ENCODE measurements at regions not wholly inside any gene's neighbourhood (a gene's known extent, or its start where the extent isn't known, plus 50 kb on each side); places are given as distances from the start of the nearest gene placed in this dataset.
"Not testable (repeated sequence)": the region's sequence is repeated elsewhere in the genome, so short reads cannot be mapped to it uniquely, and the experiment has no call there.

GRCh38 chr22:48622891-48623545 is 1204.7 kb downstream of the BRD1 start:
- no peak for DNase-seq (ENCODE audit: low read depth, low spot score)
- no peak overlapping the region for H3K4me3 ChIP-seq (ENCODE audit: low read length)

DNA sequence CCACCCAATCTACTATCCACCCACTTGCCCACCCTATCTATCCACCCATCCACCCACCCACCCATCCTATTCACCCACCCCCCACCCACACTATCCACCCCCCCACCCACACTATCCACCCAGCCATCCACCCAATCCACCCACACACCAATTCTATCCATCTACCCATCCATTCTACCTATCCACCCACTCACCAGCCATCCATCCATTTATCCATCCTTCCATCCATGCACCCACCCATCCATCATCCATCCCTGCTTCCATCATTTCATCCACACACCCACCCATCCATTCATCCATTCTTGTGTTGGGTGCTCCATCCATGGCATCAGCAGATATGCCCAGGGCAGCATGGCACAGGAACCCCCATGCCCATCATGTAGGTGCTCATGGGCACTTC is 1206.6 kb downstream of the BRD1 start:
- no peak overlapping the region for H3K4me3 ChIP-seq (ENCODE audit: low read length)
- no peak for DNase-seq (ENCODE audit: low read depth, low spot score)

GRCh38 chr22:48620460-48620859 is 1207.2 kb downstream of the BRD1 start:
- not testable (repeated sequence) for DNase-seq (ENCODE audit: low read depth, low spot score)

DNA sequence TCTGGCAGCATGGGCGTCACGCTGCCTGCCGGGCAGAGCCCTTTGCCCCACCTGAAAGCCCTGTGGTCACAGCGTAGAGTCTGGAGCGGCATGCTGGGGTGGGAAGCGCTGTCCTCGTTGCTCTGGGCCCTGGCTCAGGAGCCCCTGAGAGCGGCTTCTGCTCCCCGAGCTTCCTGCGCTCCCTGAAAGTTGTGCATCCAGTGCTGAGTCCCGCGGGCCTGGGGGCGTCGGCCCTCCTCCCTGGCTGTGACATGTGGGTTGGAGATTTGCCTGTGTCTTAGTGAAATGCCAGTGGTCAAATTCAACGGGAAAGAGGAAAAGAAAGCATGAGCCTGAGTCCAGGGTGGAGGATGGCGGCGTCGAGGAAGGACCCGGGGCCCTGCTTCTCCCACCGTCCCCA is 1208.0 kb downstream of the BRD1 start:
- H3K4me3 ChIP-seq (ENCODE audit: low read length): no peak overlapping the region
- no peak for DNase-seq (ENCODE audit: low read depth, low spot score)

More at GRCh38 chr22:48620460-48620859, 1207.2 kb downstream of the BRD1 start:
- H3K4me3 ChIP-seq (ENCODE audit: low read length): not testable (repeated sequence)

- no peak overlapping the region for H3K4me3 ChIP-seq (ENCODE audit: low read length)
These were observed 1209.3 kb downstream of the BRD1 start for GRCh38 chr22:48618326-48618725.

GRCh38 chr22:48616656-48617055 is 1211.0 kb downstream of the BRD1 start:
- no peak overlapping the region for H3K4me3 ChIP-seq (ENCODE audit: low read length)
- DNase-seq (ENCODE audit: low read depth, low spot score): no peak

More at GRCh38 chr22:48618326-48618725, 1209.3 kb downstream of the BRD1 start:
- DNase-seq (ENCODE audit: low read depth, low spot score): no peak

DNA sequence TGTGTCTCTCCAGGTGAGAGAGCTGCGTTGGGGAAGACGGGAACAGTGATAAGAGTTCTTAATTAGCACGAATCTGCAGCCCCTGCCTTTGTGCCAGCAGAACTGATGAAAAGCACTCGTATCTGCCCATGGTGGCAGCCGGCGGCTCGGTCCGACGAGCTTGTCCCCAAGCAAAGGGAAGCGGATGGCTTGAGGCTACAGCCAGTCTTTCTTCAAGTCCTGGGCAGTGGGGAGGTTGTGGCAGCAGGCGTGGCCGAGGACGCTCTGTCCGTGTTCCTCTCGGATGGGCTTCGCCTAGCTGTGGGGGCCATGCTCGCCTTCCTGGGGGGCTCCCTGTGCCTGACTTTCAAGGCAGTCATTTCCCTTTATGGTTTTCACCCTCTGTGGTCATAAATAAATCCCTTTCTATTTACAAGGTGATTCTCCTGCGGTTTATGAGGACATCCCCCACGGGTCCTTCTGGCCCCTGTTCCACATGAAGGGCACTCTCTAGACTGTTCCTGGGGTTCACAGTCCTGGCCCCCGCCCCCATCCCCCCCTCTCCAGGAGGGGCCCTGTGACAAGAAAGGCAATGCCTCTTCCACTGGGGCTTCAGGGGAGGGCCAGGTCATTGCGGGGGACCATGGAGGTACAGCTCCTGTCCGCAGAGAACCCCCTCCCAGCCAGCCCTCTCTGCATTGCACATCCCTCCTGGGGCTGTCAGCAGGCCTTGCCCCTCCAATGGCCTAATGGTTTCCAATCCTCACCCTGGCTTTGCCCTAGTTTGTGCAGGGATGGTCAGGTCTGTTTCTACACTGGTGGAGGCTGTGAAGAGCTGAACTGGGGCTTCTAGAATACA is 1212.3 kb downstream of the BRD1 start:
- no peak overlapping the region for H3K4me3 ChIP-seq (ENCODE audit: low read length)
- no peak for DNase-seq (ENCODE audit: low read depth, low spot score)

GRCh38 chr22:48613566-48614200 is 1214.0 kb downstream of the BRD1 start:
- no peak for DNase-seq (ENCODE audit: low read depth, low spot score)
- H3K4me3 ChIP-seq (ENCODE audit: low read length): no peak overlapping the region

GRCh38 chr22:48612077-48612995 is 1215.3 kb downstream of the BRD1 start:
- no peak for DNase-seq (ENCODE audit: low read depth, low spot score)
- H3K4me3 ChIP-seq (ENCODE audit: low read length): no peak overlapping the region

- no peak overlapping the region for H3K4me3 ChIP-seq (ENCODE audit: low read length)
These were observed 1218.3 kb downstream of the BRD1 start for GRCh38 chr22:48609279-48609865.

GRCh38 chr22:48607901-48608662 is 1219.6 kb downstream of the BRD1 start:
- no peak overlapping the region for H3K4me3 ChIP-seq (ENCODE audit: low read length)
- DNase-seq (ENCODE audit: low read depth, low spot score): no peak

More at GRCh38 chr22:48609279-48609865, 1218.3 kb downstream of the BRD1 start:
- no peak for DNase-seq (ENCODE audit: low read depth, low spot score)

DNA sequence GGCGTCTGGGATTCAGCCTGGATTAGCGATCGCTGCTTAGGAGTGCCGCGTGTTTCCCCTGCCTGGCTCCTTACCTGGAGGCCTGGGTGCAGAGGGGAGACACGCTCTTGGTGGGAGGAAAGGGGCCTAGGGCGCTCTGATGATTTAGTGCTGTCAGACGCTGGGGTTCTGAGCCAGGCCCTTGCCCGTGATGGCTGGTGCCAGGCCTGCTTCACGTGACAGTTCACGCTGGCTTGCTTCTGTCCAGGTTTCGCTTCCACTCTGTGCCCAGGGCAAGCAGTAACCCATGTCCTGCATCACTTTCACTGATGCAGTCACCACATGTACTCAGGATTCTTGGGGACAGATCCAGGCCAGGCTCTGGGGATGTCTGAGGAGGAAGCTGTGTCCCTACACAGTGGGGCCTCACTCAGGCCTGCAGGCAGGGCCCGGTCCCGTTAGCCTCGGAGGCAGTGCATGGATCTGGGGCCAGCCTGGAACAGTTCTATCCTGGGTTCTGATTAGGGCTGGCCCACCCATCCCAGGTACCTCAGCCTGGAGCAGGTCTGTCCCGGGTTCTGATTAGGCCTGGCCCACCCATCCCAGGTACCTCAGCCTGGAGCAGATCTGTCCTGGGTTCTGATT is 1220.9 kb downstream of the BRD1 start:
- DNase-seq (ENCODE audit: low read depth, low spot score): no peak
- H3K4me3 ChIP-seq (ENCODE audit: low read length): no peak overlapping the region

DNA sequence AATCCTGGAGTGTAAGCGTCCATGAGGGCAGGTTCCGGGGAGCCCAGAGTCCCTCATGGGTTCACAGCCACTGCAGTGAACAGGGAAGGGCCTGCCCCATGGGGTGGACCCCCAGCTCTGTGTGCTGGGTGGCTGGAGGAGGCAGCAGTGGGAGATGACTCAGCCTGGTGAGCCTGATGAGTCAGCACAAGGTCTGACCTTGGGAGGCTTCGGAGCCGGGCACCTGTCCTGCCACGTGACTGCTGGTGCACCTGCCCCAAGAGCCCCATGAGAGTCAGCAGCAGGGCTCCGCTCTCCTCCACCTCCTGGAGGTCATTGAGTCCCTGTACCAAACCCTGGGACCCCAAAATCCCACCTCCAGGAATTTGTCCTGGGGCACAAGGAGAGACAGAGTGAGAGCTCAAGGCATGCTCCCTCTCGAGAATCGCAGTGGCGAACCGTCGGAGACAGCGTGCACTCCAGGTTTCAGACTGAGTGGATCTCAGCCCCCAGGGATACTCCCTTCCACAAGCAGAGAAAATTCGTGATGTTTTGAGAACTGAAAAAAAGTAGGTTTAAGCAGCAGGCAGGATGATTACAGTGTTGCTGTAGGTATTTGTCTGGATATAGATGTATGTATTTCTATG is 1221.7 kb downstream of the BRD1 start:
- no peak for DNase-seq (ENCODE audit: low read depth, low spot score)
- no peak overlapping the region for H3K4me3 ChIP-seq (ENCODE audit: low read length)

DNA sequence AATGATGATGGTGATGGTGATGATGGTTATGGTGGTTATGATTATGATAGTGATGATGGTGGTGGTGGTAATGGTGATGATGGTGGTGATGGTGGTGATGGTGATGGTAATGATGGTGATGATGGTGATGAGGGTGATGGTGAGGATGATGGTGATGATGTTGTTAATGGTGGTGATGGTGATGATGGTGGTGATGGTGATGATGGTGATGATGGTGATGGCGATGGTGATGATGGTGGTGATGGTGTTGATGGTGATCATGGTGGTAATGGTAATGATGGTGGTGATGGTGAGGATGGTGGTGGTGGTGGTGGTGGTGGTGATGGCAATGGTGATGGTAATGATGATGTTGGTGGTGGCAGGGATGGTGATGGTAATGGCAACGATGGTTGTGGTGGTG is 1222.5 kb downstream of the BRD1 start:
- DNase-seq (ENCODE audit: low read depth, low spot score): no peak
- H3K4me3 ChIP-seq (ENCODE audit: low read length): no peak overlapping the region

DNA sequence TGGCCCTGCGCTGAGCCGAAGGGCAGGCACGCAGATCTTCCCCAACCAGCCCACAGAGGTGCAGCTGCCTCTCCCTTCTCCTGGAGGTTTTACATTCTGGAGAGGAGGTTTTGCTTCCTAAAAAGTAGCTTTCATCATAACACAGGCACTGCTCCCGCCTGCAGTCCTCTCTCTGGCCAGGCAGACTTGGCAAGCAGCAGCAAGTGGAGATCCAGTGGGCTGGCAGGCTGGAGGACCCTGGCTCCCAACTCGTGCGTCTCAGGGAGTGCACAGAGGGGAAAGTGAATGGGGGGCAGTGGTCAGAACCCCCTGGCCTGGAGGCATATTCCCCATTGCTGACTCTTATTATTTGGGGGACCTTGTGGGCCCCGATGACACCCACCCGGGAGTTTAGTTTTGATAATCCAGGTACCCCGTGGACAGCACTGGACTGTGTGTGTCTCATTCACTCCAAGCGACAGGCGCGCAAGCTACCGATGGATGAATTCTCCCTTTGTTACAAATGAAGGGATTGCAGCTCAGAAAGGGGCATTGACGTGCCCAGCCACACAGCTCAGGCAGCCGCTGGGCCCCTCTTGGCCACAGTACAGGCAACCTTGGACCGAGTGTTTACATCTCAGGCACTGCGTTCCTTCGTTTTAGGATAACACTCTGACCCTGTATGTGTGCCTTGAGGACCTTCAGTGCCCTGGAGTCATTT is 1223.9 kb downstream of the BRD1 start:
- DNase-seq (ENCODE audit: low read depth, low spot score): no peak
- no peak overlapping the region for H3K4me3 ChIP-seq (ENCODE audit: low read length)

GRCh38 chr22:48602805-48603518 is 1224.7 kb downstream of the BRD1 start:
- no peak for DNase-seq (ENCODE audit: low read depth, low spot score)
- H3K4me3 ChIP-seq (ENCODE audit: low read length): no peak overlapping the region

Measured in Jurkat, Clone E6-1 (cell line).